ENCODE measurements at regions not wholly inside any gene's neighbourhood (a gene's known extent, or its start where the extent isn't known, plus 50 kb on each side); places are given as distances from the start of the nearest gene placed in this dataset.

GRCh38 chr1:199678771-199679170 is 348.7 kb upstream of the NR5A2 start:
- no peak for DNase-seq
- no peaks in the 10 kb centered on the region for H3K27me3 ChIP-seq
- H3K36me3 ChIP-seq = no peaks in the 10 kb centered on the region
- intact Hi-C loops (cut with DNase I; ENCODE audit: low total_unique reads) = no loop called here
- no peaks in the 10 kb centered on the region for H3K4me1 ChIP-seq
- H3K9me3 ChIP-seq = no peaks in the 10 kb centered on the region
- H3K4me3 ChIP-seq = no peak overlapping the region
- no peak overlapping the region for H3K27ac ChIP-seq
- TF ChIP-seq POLR2A (IDR thresholded peaks at IDR 0.05) (no peak), CTCF (IDR thresholded peaks at IDR 0.05) (no peak)

GRCh38 chr1:199682081-199682480 is 345.4 kb upstream of the NR5A2 start:
- no peak for TF ChIP-seq CTCF (IDR thresholded peaks at IDR 0.05)
- no peak for TF ChIP-seq POLR2A (IDR thresholded peaks at IDR 0.05)
- Histone ChIP-seq H3K36me3 (no peaks in the 10 kb centered on the region), H3K9me3 (no peaks in the 10 kb centered on the region), H3K27ac (no peak overlapping the region), H3K27me3 (no peaks in the 10 kb centered on the region), H3K4me3 (no peak overlapping the region), H3K4me1 (no peaks in the 10 kb centered on the region)
- intact Hi-C loops (cut with DNase I; ENCODE audit: low total_unique reads) = no loop called here
- no peak for DNase-seq

GRCh38 chr1:199684686-199685273 is 342.7 kb upstream of the NR5A2 start:
- Histone ChIP-seq H3K36me3 (no peaks in the 10 kb centered on the region), H3K9me3 (no peaks in the 10 kb centered on the region), H3K27me3 (no peaks in the 10 kb centered on the region), H3K4me1 (no peaks in the 10 kb centered on the region), H3K4me3 (no peak overlapping the region), H3K27ac (no peak overlapping the region)
- intact Hi-C loops (cut with DNase I; ENCODE audit: low total_unique reads) = no loop called here
- no peak for DNase-seq
- TF ChIP-seq POLR2A (IDR thresholded peaks at IDR 0.05) (no peak), CTCF (IDR thresholded peaks at IDR 0.05) (peak; percentile 26 to 52 (median 39))

- Histone ChIP-seq H3K36me3 (no peaks in the 10 kb centered on the region), H3K9me3 (no peaks in the 10 kb centered on the region), H3K4me1 (no peaks in the 10 kb centered on the region), H3K4me3 (no peak overlapping the region), H3K27ac (no peak overlapping the region), H3K27me3 (no peaks in the 10 kb centered on the region)
- DNase-seq = no peak
- TF ChIP-seq CTCF (IDR thresholded peaks at IDR 0.05) = no peak
- TF ChIP-seq POLR2A (IDR thresholded peaks at IDR 0.05) = no peak
- intact Hi-C loops (cut with DNase I; ENCODE audit: low total_unique reads) = no loop called here
Observed at GRCh38 chr1:199685369-199685768, 342.1 kb upstream of the NR5A2 start.

- Histone ChIP-seq H3K27me3 (no peaks in the 10 kb centered on the region), H3K4me3 (no peak overlapping the region), H3K4me1 (no peaks in the 10 kb centered on the region), H3K36me3 (no peaks in the 10 kb centered on the region), H3K9me3 (no peaks in the 10 kb centered on the region), H3K27ac (no peak overlapping the region)
- TF ChIP-seq CTCF (IDR thresholded peaks at IDR 0.05) = no peak
- TF ChIP-seq POLR2A (IDR thresholded peaks at IDR 0.05) = no peak
- DNase-seq = no peak
- intact Hi-C loops (cut with DNase I; ENCODE audit: low total_unique reads) = no loop called here
Observed at GRCh38 chr1:199687321-199687720, 340.2 kb upstream of the NR5A2 start.
